Activated CD4-positive, alpha-beta memory T cell treated with anti-CD3 and anti-CD28 coated beads for 36 hours (primary cell): ENCODE measurements at regions not wholly inside any gene's neighbourhood (a gene's known extent, or its start where the extent isn't known, plus 50 kb on each side); places are given as distances from the start of the nearest gene placed in this dataset.
A peak's percentile ranks its signal among the peaks of the same experiment; 100 is the strongest.

ENCODE experiments used
- CTCF ChIA-PET: fragments of 350-600 bp; sonication (Branson Sonifier 250); formaldehyde crosslinking; loops from one replicate; lab custom pipeline; 2021; ENCODE audit warnings: antibody characterized with exemption, inconsistent platforms; lab: Charles Lee
- POLR2A ChIA-PET: fragments of 350-600 bp; sonication (Branson Sonifier 250); formaldehyde crosslinking; loops from one replicate; lab custom pipeline; 2021; ENCODE audit warnings: antibody characterized with exemption; lab: Charles Lee
- DNase-seq: peaks from one replicate; pipeline ENCODE4 v3.0.0-alpha.2; 2020
- H3K27ac Mint-ChIP-seq: one replicate; pipeline ENCODE4 v1.8.0; 2021; ENCODE audit warnings: mixed read lengths
- H3K27me3 Mint-ChIP-seq: one replicate; pipeline ENCODE4 v1.8.0; 2021; ENCODE audit warnings: mixed read lengths
- H3K36me3 Mint-ChIP-seq: one replicate; pipeline ENCODE4 v1.8.0; 2021; ENCODE audit warnings: mixed read lengths
- H3K4me1 Mint-ChIP-seq: one replicate; pipeline ENCODE4 v1.8.0; 2021; ENCODE audit warnings: low read depth, mixed read lengths
- H3K4me3 Mint-ChIP-seq: one replicate; pipeline ENCODE4 v1.8.0; 2021; ENCODE audit warnings: mild to moderate bottlenecking, mixed read lengths
- H3K9me3 Mint-ChIP-seq: one replicate; pipeline ENCODE4 v1.8.0; 2021; ENCODE audit warnings: mixed read lengths
- intact Hi-C: fragments of 100-400 bp; cut with micrococcal nuclease; formaldehyde crosslinking; loops from one replicate; pipeline ENCODE4 v1.15.1; 2023

- Mint-ChIP-seq H3K27me3 (no peaks in the 10 kb centered on the region), H3K4me1 (peaks cover 14% of the 10 kb centered on the region), H3K9me3 (no peaks in the 10 kb centered on the region), H3K27ac (peak overlapping the region; percentile 53), H3K4me3 (no peak overlapping the region), H3K36me3 (no peaks in the 10 kb centered on the region)
- ChIA-PET POLR2A (no interaction called here), CTCF (interaction anchor here (0.9 kb wide), 1 partner anchor 19 kb away, joined by 3 read pairs; no protein-coding TSS in a partner anchor)
- peak; percentile 44 for DNase-seq
- intact Hi-C loops: no loop called here
These were observed 74.2 kb upstream of the RFC3 start for GRCh38 chr13:33743438-33744368.

GRCh38 chr13:33744589-33745369 is 73.2 kb upstream of the RFC3 start:
- Mint-ChIP-seq H3K4me3 (no peak overlapping the region), H3K36me3 (no peaks in the 10 kb centered on the region), H3K4me1 (peaks cover 14% of the 10 kb centered on the region), H3K9me3 (no peaks in the 10 kb centered on the region), H3K27me3 (no peaks in the 10 kb centered on the region), H3K27ac (no peak overlapping the region)
- DNase-seq: no peak
- intact Hi-C loops: no loop called here
- CTCF ChIA-PET: interaction anchor here (0.9 kb wide), 1 partner anchor 21 kb away, joined by 3 read pairs; no protein-coding TSS in a partner anchor
- POLR2A ChIA-PET: no interaction called here

GRCh38 chr13:33745370-33746324 is 72.3 kb upstream of the RFC3 start:
- intact Hi-C loops: no loop called here
- DNase-seq: no peak
- Mint-ChIP-seq H3K36me3 (no peaks in the 10 kb centered on the region), H3K9me3 (no peaks in the 10 kb centered on the region), H3K27me3 (no peaks in the 10 kb centered on the region), H3K4me1 (peaks cover 14% of the 10 kb centered on the region), H3K27ac (no peak overlapping the region), H3K4me3 (no peak overlapping the region)
- CTCF ChIA-PET: no interaction called here
- POLR2A ChIA-PET: no interaction called here

GRCh38 chr13:33746867-33747266 is 71.1 kb upstream of the RFC3 start:
- CTCF ChIA-PET: no interaction called here
- no peaks in the 10 kb centered on the region for H3K9me3 Mint-ChIP-seq
- POLR2A ChIA-PET: no interaction called here
- H3K27me3 Mint-ChIP-seq: no peaks in the 10 kb centered on the region
- intact Hi-C loops: no loop called here
- peaks cover 14% of the 10 kb centered on the region for H3K4me1 Mint-ChIP-seq
- DNase-seq: no peak
- H3K27ac Mint-ChIP-seq: no peak overlapping the region
- H3K36me3 Mint-ChIP-seq: no peaks in the 10 kb centered on the region
- no peak overlapping the region for H3K4me3 Mint-ChIP-seq

- Mint-ChIP-seq H3K4me1 (no peaks in the 10 kb centered on the region), H3K27me3 (no peaks in the 10 kb centered on the region), H3K4me3 (no peak overlapping the region), H3K27ac (no peak overlapping the region), H3K36me3 (no peaks in the 10 kb centered on the region), H3K9me3 (no peaks in the 10 kb centered on the region)
- ChIA-PET CTCF (no interaction called here), POLR2A (no interaction called here)
- DNase-seq: no peak
- intact Hi-C loops: no loop called here
These were observed 66.8 kb upstream of the RFC3 start for GRCh38 chr13:33751151-33751550.

- intact Hi-C loops: no loop called here
- DNase-seq: no peak
- no peaks in the 10 kb centered on the region for H3K27me3 Mint-ChIP-seq
- ChIA-PET POLR2A (no interaction called here), CTCF (interaction anchor here (1.3 kb wide), 1 partner anchor 9 kb away, joined by 4 read pairs; no protein-coding TSS in a partner anchor)
- no peak overlapping the region for H3K4me3 Mint-ChIP-seq
- H3K4me1 Mint-ChIP-seq: no peaks in the 10 kb centered on the region
- H3K36me3 Mint-ChIP-seq: no peaks in the 10 kb centered on the region
- no peak overlapping the region for H3K27ac Mint-ChIP-seq
- H3K9me3 Mint-ChIP-seq: no peaks in the 10 kb centered on the region
These were observed 65.9 kb upstream of the RFC3 start for GRCh38 chr13:33752094-33752493.

GRCh38 chr13:33752597-33752996 is 65.4 kb upstream of the RFC3 start:
- ChIA-PET CTCF (interaction anchor here (1.3 kb wide), 1 partner anchor 9 kb away, joined by 4 read pairs; no protein-coding TSS in a partner anchor), POLR2A (no interaction called here)

GRCh38 chr13:33756929-33757328 is 61.0 kb upstream of the RFC3 start:
- H3K4me3 Mint-ChIP-seq: no peak overlapping the region
- H3K27ac Mint-ChIP-seq: no peak overlapping the region
- intact Hi-C loops: no loop called here
- H3K27me3 Mint-ChIP-seq: no peaks in the 10 kb centered on the region
- no peaks in the 10 kb centered on the region for H3K9me3 Mint-ChIP-seq
- POLR2A ChIA-PET: no interaction called here
- H3K36me3 Mint-ChIP-seq: no peaks in the 10 kb centered on the region
- no peak for DNase-seq
- no peaks in the 10 kb centered on the region for H3K4me1 Mint-ChIP-seq
- CTCF ChIA-PET: no interaction called here

More at GRCh38 chr13:33752597-33752996, 65.4 kb upstream of the RFC3 start:
- Mint-ChIP-seq H3K9me3 (no peaks in the 10 kb centered on the region), H3K27me3 (no peaks in the 10 kb centered on the region), H3K27ac (no peak overlapping the region), H3K4me1 (no peaks in the 10 kb centered on the region), H3K4me3 (no peak overlapping the region), H3K36me3 (no peaks in the 10 kb centered on the region)
- no peak for DNase-seq
- intact Hi-C loops: no loop called here

GRCh38 chr13:33757713-33758112 is 60.2 kb upstream of the RFC3 start:
- POLR2A ChIA-PET: no interaction called here
- Mint-ChIP-seq H3K36me3 (no peaks in the 10 kb centered on the region), H3K27me3 (no peaks in the 10 kb centered on the region), H3K27ac (no peak overlapping the region), H3K4me3 (no peak overlapping the region), H3K9me3 (no peaks in the 10 kb centered on the region), H3K4me1 (no peaks in the 10 kb centered on the region)
- no peak for DNase-seq
- intact Hi-C loops: no loop called here
- CTCF ChIA-PET: no interaction called here

GRCh38 chr13:33758113-33758512 is 59.8 kb upstream of the RFC3 start:
- ChIA-PET CTCF (no interaction called here), POLR2A (no interaction called here)
- H3K4me3 Mint-ChIP-seq: no peak overlapping the region

GRCh38 chr13:33761740-33762139 is 56.2 kb upstream of the RFC3 start:
- Mint-ChIP-seq H3K4me1 (no peaks in the 10 kb centered on the region), H3K9me3 (no peaks in the 10 kb centered on the region), H3K27ac (no peak overlapping the region), H3K4me3 (no peak overlapping the region), H3K36me3 (no peaks in the 10 kb centered on the region), H3K27me3 (peaks cover 8% of the 10 kb centered on the region)
- ChIA-PET CTCF (interaction anchor here (0.7 to 1.6 kb wide), 2 partner anchors 9 to 38 kb away, joined by 3 to 4 read pairs; no protein-coding TSS in a partner anchor), POLR2A (no interaction called here)
- DNase-seq: no peak
- intact Hi-C loops: no loop called here

More at GRCh38 chr13:33758113-33758512, 59.8 kb upstream of the RFC3 start:
- intact Hi-C loops: no loop called here
- Mint-ChIP-seq H3K27me3 (no peaks in the 10 kb centered on the region), H3K36me3 (no peaks in the 10 kb centered on the region), H3K4me1 (no peaks in the 10 kb centered on the region), H3K9me3 (no peaks in the 10 kb centered on the region), H3K27ac (no peak overlapping the region)
- DNase-seq: no peak
